Activated CD4-positive, alpha-beta T cell treated with anti-CD3 and anti-CD28 coated beads, Interleukin-2, Interleukin-4, amounts not matched to agents 100 ng/mL and 50 ng/mL, durations not matched to agents 16 hours and 8 hours (primary cell): ENCODE measurements at regions not wholly inside any gene's neighbourhood (a gene's known extent, or its start where the extent isn't known, plus 50 kb on each side); places are given as distances from the start of the nearest gene placed in this dataset.
"Not testable (repeated sequence)": the region's sequence is repeated elsewhere in the genome, so short reads cannot be mapped to it uniquely, and the experiment has no call there.

Experiments
- DNase-seq: peaks from one replicate; pipeline ENCODE4 v3.0.0-alpha.2; 2020; ENCODE audit warnings: low spot score

GRCh38 chr2:40579247-40579646, 127.4 kb upstream of the SLC8A1 start:
- no peak for DNase-seq

DNA sequence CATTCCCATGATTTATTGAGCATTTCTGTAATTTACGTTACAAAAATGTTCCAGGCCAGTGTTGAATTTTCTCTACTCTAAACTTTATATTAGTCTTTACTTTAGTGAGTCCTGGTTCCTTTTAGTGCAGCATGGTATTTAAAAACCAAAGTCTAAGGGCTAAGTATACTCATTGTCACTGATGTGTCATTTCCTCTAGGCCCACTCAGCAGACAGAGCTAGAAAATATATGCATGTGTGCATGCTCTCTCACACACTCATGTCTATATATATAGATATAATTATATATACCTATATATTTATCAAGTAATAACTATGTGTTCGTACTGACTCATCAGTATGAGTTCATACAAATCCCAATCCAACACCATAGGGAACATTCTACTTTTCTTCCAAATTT, 132.5 kb upstream of the SLC8A1 start:
- no peak for DNase-seq

DNA sequence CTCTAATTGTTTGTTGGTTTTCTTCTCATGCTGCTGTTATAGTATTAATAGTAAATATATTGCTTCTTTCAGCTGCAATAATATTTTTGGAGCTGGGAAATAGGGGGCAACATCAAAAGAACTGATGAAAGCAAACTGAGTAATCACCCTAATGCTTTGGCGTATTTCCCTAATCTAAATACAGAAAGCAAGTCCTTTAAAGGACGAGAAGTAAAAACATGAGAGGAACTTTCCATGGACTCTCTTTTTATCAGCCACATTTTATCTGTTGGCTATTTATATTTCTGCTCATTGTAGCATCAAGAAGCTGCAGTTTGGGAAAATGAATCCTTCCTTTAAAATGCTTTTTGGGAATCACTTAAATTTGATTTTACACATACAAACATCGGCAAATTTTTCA, 139.9 kb upstream of the SLC8A1 start:
- DNase-seq = no peak

DNA sequence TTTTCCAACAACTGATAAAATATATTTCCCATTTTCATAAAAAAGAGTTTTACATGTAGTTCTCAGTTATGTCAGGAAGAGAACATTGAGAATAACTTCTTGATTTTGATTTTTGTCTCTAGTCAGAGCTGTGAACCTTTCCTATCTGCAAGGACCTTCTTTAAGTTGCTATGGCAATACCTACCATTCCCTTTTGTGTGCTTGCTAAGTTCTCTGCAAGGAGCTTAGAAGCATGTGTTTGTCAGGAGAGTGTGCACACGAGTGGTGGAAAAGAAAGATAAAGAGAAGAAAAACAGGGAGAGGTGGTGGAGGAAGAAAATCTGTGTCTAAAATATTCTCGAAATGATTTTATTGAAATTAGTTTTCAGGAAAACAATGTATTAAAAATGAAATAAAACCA, 140.3 kb upstream of the SLC8A1 start:
- DNase-seq = no peak

DNA sequence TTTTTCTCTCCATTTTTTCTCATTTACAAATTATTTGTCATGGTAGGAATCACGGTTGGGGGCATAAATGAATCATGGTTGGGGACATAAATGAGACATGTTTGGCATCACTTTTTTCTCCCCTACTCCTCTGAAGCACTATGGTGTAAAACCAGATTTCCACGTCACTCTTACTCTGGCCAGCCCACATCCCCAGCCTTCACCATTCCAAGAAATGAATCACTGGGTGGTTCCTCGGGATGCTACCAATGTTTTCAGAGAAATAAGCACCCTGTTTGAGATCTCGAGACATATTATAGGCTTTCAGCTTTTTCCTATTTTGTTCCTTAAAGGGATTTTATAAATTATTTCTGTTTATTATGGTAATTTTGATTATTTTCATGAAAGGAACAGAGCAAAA, 155.0 kb upstream of the SLC8A1 start:
- DNase-seq = no peak

DNA sequence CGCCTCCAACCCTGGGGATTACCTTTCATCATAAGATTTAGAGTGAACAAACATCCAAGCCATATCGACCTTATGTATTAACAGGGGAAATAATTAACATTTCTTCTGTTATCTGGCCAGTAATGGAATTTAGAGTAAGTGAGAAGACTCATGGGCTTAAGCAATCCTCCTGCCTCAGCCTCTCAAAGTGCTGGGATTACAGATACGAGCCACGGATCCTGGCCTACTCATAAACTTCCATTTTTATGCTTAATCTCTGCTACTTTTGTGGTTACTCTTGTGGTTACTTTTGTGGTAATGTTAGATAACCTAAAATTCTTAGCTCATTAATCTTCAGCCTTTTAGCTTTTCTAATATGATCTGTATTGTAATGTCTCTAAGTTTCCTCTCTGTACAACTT, 159.3 kb upstream of the SLC8A1 start:
- no peak for DNase-seq

DNA sequence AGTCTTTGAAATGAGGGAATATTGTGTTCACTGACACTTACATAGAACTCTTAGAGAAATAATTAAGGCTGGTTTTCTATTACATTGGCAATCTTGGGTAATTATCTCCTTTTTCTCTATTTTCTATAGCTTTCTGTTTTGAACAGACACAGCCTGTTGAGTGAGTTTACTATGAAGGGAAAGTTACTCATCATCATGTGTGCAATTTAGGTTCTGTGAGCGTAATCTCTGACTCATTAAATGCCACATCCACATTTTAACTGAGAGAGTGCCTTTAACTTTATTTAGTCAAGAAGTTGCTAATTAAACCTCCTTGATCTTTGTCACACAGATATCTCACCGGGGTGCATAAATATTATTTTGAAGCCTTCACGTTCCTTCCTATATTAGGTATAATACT, 174.0 kb upstream of the SLC8A1 start:
- DNase-seq = no peak

DNA sequence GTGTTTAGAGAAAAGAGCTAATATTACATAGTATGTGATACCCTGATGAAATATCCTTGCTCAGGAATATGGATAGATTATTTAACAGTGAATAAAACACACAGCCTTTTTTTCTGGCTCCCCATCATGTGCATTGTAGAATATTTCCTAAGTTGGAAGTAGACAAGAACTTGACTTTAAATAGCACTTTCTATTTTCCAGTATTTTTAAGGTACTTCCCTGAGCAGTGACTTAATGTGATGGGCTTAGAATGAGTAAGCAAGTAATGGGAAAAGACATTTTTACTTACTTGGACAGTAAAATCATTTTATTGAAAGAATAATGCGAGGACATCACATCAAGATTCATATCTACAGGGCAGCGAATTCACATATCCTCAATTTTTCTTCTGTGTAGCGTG, 176.7 kb upstream of the SLC8A1 start:
- no peak for DNase-seq

- DNase-seq = no peak
Measured at GRCh38 chr2:40629768-40630434, 178.0 kb upstream of the SLC8A1 start.

- no peak for DNase-seq
Measured at GRCh38 chr2:40639320-40639719, 187.4 kb upstream of the SLC8A1 start.

DNA sequence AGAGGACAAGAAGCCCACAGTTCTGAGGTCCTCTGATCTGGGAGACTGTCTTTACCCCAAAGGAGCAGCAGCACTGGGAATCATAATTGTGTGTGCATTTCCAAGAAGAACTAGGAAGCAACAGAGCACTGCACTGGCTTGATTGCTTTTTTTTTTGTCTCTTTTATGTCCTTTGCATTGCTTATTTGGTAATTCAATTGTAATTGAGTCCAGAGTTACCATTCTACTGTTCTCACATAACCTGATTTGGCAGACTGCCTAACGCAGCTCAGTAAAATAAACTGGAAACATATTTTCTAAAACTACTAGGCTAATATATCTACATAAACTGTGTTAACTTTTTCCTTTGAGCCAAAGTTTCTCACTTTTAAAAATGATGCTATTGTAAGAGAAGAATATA, 190.3 kb upstream of the SLC8A1 start:
- no peak for DNase-seq

- no peak for DNase-seq
Measured at GRCh38 chr2:40642726-40643125, 190.8 kb upstream of the SLC8A1 start.

DNA sequence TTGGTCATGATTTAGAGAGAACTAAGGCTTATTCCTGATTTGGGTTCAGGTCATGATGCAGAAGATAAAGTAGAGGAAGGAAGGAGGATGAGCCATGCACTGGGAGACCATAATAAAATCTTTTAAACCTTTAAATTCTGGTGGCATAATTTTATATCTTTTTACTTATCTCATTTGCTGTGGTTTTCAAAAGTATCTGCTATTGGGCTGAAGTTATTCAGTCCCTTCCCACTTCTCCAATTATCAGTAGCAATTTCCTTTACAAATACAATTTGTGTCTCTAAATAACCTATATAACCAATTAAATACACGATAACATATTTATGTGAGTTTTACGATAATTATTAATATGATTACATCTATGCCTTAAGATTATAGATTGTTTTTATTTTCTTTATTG, 194.8 kb upstream of the SLC8A1 start:
- no peak for DNase-seq

- no peak for DNase-seq
Measured at GRCh38 chr2:40652155-40652554, 200.3 kb upstream of the SLC8A1 start.

- no peak for DNase-seq
Measured at GRCh38 chr2:40653829-40654228, 201.9 kb upstream of the SLC8A1 start.

DNA sequence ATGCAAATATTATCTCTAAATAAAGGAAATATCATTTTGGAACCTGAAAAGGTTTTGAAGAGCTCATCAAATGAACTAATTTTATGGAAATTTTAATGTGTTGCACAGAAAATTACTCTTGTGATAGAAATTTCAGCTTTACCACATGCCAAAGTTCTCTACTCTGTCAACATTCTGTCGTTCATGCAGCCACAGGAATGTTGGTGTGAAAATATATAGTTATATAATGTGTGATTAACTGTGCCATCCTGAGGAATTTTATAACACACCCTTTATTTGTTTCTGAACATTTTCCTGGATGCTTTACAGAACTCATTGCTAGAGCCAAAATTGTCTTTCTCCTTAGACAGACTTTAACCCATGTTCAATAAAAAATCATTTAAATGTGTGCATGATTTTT, 202.5 kb upstream of the SLC8A1 start:
- DNase-seq = no peak

DNA sequence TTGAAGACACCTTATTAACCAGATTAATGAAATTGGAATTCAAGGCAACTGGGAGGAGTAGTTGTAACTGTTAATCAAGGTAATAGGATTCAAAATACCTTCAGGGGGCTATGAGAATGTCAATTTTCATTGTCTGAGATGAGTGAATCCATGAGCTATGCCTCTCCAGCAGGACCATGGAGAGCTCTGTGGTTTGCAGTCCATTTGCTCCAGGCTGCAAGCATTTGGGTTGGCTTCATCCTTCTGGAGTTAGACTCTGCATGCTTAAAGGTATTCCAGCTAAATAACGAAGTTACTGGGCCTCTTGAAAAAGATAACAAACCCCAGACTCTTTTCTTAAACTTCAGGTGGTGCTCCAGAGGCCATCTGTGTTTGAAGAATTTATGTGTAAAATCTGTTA, 207.1 kb upstream of the SLC8A1 start:
- no peak for DNase-seq

- DNase-seq = no peak
Measured at GRCh38 chr2:40665493-40666232, 213.8 kb upstream of the SLC8A1 start.

DNA sequence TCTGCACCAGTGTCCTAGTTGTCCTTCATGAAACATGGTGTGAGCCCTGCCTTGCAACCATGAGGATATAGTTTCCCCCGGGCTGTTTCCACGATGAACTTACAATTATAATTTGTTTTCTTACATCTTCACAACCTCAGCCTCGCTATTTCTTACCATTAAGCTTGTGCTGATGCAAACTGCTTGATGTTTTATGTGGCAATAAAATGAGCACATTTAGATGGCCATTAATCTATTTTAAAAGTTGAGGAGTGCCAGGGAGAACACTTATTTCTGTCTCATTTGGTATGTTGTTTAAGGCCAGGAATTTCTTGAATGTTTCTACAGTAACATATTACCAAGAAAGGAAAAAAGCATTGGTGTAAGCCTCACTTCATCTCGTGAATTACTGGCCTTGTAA, 214.5 kb upstream of the SLC8A1 start:
- DNase-seq = no peak

DNA sequence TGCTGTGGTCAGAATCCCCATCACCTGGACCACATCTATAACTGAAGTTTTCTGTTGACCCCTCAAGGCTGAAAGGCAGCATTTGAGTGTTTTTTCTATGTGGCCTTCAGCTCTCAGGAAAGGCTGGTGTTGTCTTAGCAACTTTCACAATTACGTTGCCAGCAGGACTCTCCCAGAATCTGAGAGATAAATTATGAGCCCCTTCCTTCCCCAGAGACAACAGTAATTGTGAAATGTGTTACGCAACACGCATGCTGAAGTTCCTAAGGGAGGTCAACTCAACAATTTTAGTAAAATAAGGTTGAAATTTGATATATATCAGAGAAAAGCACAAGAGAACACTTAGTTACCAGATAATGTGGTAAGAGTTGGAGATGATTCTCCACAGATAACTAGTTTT, 216.5 kb upstream of the SLC8A1 start:
- DNase-seq = no peak

DNA sequence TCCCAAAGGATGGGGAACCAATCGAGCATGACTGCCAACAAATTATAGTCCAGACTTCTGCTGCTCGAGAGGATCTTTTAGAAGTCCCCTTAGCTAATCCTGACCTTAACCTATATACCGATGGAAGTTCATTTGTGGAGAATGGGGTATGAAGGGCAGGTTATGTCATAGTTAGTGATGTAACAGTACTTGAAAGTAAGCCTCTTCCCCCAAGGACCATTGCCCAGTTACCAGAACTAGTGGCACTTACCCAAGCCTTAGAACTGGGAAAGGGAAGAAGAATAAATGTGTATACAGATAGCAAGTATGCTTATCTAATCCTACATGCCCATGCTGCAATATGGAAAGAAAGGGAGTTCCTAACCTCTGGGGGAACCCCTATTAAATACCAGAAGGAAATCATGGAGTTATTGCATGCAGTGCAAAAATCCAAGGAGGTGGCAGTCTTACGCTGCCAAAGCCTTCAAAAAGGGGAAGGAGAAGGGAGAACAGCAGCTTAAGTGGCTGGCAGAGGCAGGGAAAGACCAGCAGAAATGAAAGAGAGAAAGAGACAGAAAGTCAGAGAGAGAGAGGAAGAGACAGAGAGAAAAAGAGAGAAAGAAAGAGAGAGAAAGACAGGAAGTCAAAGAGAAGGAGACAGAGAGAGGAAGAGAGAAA, 224.4 kb upstream of the SLC8A1 start:
- not testable (repeated sequence) for DNase-seq

- peak; percentile 12 for DNase-seq
Measured at GRCh38 chr2:40680547-40680946, 228.7 kb upstream of the SLC8A1 start.

DNA sequence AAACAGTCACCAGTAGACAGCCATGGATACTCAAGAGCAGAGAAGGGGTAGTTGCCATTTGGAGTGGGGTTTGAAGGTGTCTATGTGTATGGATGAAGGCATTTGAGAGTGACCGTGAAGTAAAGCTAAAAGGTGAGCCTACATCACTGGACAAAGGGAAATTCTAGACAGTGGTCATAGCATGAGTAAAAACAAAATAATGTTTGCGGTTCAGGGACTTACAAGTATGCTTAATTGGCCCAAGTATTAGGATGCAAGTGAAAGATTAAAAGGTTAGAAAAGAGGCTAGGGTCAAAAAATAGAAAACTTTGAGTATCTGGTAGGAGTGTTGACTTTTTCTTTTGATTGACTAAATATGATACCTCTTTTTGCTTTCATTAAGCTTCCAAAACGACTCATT, 238.1 kb upstream of the SLC8A1 start:
- no peak for DNase-seq

GRCh38 chr2:40690525-40690924, 238.6 kb upstream of the SLC8A1 start:
- DNase-seq = no peak
